HCT116 (cell line): ENCODE measurements at regions not wholly inside any gene's neighbourhood (a gene's known extent, or its start where the extent isn't known, plus 50 kb on each side); places are given as distances from the start of the nearest gene placed in this dataset.

Experiments used
- EZH2 ChIP-seq: fragments of 200-600 bp; sonication (generic); IDR thresholded peaks from 2 replicates; pipeline ENCODE4 v1.6.1; 2017; ENCODE audit warnings: antibody characterized with exemption, mixed run types
- MAX ChIP-seq: IDR thresholded peaks from 2 replicates; pipeline ENCODE4 v1.6.1; 2012
- POLR2AphosphoS5 ChIP-seq: IDR thresholded peaks from 2 replicates; pipeline ENCODE4 v1.6.1; 2011; ENCODE audit warnings: mild to moderate bottlenecking, low read depth, low read length, moderate library complexity
- REST ChIP-seq: IDR thresholded peaks from 2 replicates; pipeline ENCODE4 v1.6.1; 2012; ENCODE audit warnings: low read depth
- TCF7L2 ChIP-seq: IDR thresholded peaks from 2 replicates; pipeline ENCODE4 v1.7.0; 2011; ENCODE audit warnings: borderline replicate concordance, inconsistent platforms; ENCODE audit not compliant: insufficient read depth, insufficient read length; ENCODE audit errors: extremely low read depth
- ZNF274 ChIP-seq: fragments of 200-500 bp; sonication (Bioruptor generic); IDR thresholded peaks from 2 replicates; pipeline ENCODE4 v1.6.1; 2014; ENCODE audit warnings: mild to moderate bottlenecking, low read depth, low read length, inconsistent platforms

- TF ChIP-seq ZNF274 (no peak), EZH2 (no peak), POLR2AphosphoS5 (no peak), TCF7L2 (no peak), REST (no peak), MAX (no peak)
Measured at GRCh38 chr6:6826961-6827360, 238.4 kb downstream of the LY86 start.
